ENCODE measurements at regions not wholly inside any gene's neighbourhood (a gene's known extent, or its start where the extent isn't known, plus 50 kb on each side); places are given as distances from the start of the nearest gene placed in this dataset.

DNA sequence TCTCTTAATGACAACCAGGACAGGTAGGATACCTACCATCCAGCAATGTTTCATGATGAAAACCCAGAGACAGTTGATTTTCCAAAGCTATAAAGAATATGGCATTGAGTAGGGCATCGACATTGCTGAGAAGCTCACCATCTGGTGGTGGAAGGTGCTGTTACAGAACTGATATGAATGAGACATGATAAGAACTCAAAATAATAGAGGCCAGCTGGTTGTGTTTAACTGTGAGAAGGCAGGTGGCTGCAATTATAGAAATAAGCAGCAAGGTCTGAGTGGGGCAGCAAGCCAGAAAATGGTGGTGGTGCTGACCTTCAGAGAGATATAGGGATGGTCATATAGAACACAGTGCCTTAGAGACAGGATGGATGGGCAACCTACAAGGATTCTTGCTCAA is 449.7 kb downstream of the BTG1 start:
- TF ChIP-seq, protein P1, sequence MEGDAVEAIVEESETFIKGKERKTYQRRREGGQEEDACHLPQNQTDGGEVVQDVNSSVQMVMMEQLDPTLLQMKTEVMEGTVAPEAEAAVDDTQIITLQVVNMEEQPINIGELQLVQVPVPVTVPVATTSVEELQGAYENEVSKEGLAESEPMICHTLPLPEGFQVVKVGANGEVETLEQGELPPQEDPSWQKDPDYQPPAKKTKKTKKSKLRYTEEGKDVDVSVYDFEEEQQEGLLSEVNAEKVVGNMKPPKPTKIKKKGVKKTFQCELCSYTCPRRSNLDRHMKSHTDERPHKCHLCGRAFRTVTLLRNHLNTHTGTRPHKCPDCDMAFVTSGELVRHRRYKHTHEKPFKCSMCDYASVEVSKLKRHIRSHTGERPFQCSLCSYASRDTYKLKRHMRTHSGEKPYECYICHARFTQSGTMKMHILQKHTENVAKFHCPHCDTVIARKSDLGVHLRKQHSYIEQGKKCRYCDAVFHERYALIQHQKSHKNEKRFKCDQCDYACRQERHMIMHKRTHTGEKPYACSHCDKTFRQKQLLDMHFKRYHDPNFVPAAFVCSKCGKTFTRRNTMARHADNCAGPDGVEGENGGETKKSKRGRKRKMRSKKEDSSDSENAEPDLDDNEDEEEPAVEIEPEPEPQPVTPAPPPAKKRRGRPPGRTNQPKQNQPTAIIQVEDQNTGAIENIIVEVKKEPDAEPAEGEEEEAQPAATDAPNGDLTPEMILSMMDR (IDR thresholded peaks at IDR 0.05; ENCODE audit: poor library complexity) = no peak
- TF ChIP-seq EZH2 (IDR thresholded peaks at IDR 0.05; ENCODE audit: borderline replicate concordance) = no peak

Data from hepatocyte (in vitro differentiated cells).